Kidney epithelial cell (primary cell): ENCODE measurements at regions not wholly inside any gene's neighbourhood (a gene's known extent, or its start where the extent isn't known, plus 50 kb on each side); places are given as distances from the start of the nearest gene placed in this dataset.

Experiments
- DNase-seq: peaks from one replicate; pipeline ENCODE4 v3.0.0-alpha.2; 2010; ENCODE audit warnings: low read depth
- H3K27me3 ChIP-seq: 2 replicates; pipeline ENCODE4 v1.6.0; 2011; ENCODE audit warnings: low read length; ENCODE audit not compliant: control insufficient read depth, insufficient read depth
- H3K36me3 ChIP-seq: 2 replicates; pipeline ENCODE4 v1.5.1; 2011; ENCODE audit warnings: low read length; ENCODE audit not compliant: control insufficient read depth, insufficient read depth
- H3K4me3 ChIP-seq: 2 replicates; pipeline ENCODE4 v1.5.1; 2011; ENCODE audit warnings: low read depth, mild to moderate bottlenecking, control low read depth, low read length
- TF ChIP-seq, protein P1 (sequence below): IDR thresholded peaks from 2 replicates; pipeline ENCODE4 v1.5.1; 2011; ENCODE audit warnings: mild to moderate bottlenecking, moderate library complexity, low read length, control low read depth, inconsistent platforms; ENCODE audit not compliant: insufficient read depth, poor library complexity, severe bottlenecking

DNA sequence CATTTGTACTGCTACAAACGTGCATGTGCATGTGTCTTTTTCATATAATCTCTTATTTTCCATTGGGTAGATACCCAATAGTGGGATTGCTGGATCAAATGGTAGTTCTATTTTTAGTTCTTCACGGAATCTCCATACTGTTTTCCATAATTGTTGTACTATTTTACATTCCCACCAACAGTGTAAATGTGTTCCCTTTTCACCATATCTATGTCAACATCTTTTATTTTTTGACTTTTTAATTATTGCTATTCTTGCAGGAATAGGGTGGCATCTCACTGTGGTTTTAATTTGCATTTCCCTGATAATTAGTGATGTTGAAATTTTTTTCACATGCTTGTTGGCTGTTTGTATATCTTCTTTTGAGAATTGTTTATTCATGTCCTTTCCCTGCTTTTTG, 59.3 kb upstream of the PACRGL start:
- DNase-seq = no peak
- Histone ChIP-seq H3K4me3 (no peak overlapping the region), H3K27me3 (no peaks in the 10 kb centered on the region), H3K36me3 (no peaks in the 10 kb centered on the region)
- TF ChIP-seq, protein P1, sequence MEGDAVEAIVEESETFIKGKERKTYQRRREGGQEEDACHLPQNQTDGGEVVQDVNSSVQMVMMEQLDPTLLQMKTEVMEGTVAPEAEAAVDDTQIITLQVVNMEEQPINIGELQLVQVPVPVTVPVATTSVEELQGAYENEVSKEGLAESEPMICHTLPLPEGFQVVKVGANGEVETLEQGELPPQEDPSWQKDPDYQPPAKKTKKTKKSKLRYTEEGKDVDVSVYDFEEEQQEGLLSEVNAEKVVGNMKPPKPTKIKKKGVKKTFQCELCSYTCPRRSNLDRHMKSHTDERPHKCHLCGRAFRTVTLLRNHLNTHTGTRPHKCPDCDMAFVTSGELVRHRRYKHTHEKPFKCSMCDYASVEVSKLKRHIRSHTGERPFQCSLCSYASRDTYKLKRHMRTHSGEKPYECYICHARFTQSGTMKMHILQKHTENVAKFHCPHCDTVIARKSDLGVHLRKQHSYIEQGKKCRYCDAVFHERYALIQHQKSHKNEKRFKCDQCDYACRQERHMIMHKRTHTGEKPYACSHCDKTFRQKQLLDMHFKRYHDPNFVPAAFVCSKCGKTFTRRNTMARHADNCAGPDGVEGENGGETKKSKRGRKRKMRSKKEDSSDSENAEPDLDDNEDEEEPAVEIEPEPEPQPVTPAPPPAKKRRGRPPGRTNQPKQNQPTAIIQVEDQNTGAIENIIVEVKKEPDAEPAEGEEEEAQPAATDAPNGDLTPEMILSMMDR = no peak

- Histone ChIP-seq H3K36me3 (no peaks in the 10 kb centered on the region), H3K27me3 (no peaks in the 10 kb centered on the region), H3K4me3 (no peak overlapping the region)
- DNase-seq = no peak
- TF ChIP-seq, protein P1 = no peak
These were observed 58.3 kb upstream of the PACRGL start for GRCh38 chr4:20641976-20642375.

DNA sequence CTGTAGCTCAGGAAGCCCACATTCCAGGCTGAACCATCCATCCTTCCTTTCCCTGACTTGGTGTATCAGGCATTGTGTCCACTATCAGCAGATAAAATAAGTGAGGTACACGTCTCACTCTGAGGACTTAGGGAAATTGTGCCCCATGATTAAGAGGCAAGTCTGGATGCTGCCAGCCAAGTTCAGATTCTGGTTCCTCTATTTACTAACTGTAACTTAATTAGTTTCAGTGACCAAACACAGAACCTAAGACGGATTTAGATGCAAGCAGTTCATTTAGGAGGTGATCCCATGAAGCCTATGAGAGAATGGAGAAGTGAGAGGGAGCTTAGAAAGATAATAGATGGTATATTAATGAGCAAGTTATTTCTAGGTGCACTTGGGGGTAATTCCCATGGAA, 56.6 kb upstream of the PACRGL start:
- H3K36me3 ChIP-seq = no peaks in the 10 kb centered on the region
- TF ChIP-seq, protein P1 = no peak
- H3K27me3 ChIP-seq = no peaks in the 10 kb centered on the region
- DNase-seq = no peak
- no peak overlapping the region for H3K4me3 ChIP-seq

- TF ChIP-seq, protein P1 = no peak
- H3K36me3 ChIP-seq = no peaks in the 10 kb centered on the region
- DNase-seq = no peak
- no peaks in the 10 kb centered on the region for H3K27me3 ChIP-seq
- no peak overlapping the region for H3K4me3 ChIP-seq
These were observed 55.0 kb upstream of the PACRGL start for GRCh38 chr4:20645236-20645635.

GRCh38 chr4:20646287-20646686, 54.0 kb upstream of the PACRGL start:
- no peaks in the 10 kb centered on the region for H3K27me3 ChIP-seq
- H3K4me3 ChIP-seq = no peak overlapping the region
- no peak for DNase-seq
- TF ChIP-seq, protein P1 = no peak
- H3K36me3 ChIP-seq = no peaks in the 10 kb centered on the region
